HG02970 (cell line): ENCODE measurements at regions not wholly inside any gene's neighbourhood (a gene's known extent, or its start where the extent isn't known, plus 50 kb on each side); places are given as distances from the start of the nearest gene placed in this dataset.
"Not testable (repeated sequence)": the region's sequence is repeated elsewhere in the genome, so short reads cannot be mapped to it uniquely, and the experiment has no call there.

Source experiments
- ATAC-seq: cut with Tn5 transposase; IDR thresholded peaks from one replicate; pipeline ENCODE4 v1.9.1; 2021; ENCODE audit warnings: mild to moderate bottlenecking, moderate library complexity, moderate number of reproducible peaks; ENCODE audit not compliant: unreplicated experiment, low FRiP score

GRCh38 chr2:16105669-16106281, 165.4 kb downstream of the MYCN start:
- ATAC-seq = no peak

GRCh38 chr2:16104949-16105668, 164.8 kb downstream of the MYCN start:
- ATAC-seq = no peak

DNA sequence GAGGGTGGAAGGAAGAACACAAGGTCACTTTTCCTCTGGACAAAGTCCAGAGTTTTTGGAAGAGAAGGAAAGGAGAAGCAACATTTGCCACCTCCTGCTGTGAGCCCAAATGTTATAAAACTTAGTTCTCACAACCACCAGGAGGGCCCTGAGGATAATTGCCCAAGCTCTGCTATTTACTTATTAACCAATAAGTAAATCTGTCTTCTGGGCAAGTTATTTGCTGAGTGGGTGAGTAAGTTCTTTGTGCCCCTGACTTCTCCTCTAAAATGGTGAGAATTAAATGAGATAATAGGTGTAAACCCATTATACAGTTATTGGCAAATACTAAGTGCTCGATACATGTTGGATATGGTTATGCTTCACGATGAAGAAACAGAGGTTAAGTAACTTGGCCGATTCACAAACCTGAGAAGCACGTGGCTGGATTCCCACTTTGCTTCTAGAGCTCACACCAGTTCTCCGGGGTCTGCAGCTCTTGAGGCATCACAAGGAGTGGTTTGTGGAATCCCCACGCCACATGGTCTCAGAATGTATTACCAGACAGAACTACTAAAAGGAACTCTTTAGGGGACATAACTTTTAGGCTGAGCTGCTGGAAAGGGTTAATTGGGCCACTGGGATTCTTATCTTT, 164.1 kb downstream of the MYCN start:
- ATAC-seq = no peak

DNA sequence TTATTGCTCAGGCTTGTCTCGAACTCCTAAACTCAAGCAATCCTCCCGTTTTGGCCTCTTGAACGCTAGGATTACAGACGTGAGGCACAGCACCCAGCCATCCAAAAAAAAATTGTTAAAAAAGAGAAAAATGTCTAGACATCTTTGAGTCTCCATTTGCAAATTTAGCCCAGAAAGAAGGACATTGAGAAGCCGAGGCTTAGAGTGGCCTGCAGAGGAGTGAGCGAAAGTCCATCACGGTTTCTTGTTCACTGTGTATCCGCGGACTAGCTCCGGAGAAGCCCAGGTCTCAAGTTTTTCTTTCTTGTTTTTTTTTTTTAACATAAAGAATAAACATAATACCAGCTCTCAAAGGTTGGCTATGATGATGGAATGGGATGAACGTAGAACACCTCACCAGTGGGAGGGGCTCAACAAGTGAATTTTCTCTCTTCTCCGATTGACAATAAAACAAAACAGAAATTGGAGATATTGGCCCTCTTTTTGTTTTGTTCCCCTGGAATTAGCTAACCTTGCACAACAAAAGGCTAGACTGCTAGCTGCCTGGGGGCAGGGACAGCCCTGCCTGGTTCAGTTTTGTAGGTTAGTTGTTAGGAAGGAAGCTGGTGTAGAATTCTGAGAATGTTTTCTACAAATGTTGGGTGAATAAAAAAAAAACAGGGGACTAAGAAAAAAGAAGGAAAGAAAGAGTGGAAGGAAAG, 163.4 kb downstream of the MYCN start:
- ATAC-seq = no peak

DNA sequence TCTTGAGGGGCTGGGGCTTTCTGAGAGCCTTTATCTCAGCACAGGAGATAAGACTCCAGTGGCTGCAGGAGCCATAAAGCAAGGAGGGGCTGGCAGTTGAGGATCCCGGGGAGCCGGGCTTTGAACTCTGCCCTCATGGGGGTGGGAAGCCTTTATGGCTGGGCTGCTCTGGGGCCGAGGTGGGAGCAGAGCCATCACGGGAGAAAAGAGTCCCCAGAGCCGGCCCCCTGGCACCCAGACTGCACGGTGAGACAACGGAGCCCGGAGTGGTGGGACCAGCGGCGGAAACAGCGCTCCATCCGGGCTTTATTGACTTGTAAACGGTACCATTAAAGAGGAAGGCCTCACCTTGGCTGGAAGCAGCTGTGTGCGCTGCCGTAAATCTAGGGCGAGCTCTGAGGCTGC, 162.6 kb downstream of the MYCN start:
- no peak for ATAC-seq

DNA sequence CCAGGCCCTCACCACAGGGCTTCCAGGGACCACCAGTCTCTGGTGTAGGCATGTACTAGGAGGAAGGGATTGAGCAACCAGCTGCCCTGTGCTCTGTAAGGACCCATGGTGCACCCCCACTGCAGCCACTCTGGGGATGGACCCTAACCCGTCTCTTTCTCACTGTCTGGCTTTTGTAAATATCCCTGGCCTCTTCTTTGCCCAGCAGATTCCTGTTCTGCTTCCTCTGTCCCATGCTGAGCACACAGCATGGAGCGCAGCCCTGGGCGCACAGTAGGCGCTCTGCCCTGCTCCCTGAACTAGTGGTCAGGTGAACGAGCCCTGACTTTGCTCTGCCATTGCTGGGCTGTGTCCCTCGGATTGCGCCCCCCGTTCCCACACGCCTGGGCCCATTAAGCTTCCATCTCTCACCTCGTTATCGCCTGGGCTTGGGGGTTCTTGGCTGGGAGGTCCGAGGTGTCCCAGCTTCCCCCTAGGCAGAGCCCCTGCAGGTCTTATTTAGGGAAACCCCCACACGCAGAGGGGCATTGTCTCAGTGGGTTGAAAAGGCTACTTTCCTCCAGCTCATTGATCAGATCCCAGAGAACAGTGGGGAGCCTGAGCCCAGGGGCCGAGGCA, 162.1 kb downstream of the MYCN start:
- ATAC-seq = no peak

GRCh38 chr2:16101196-16101595, 160.8 kb downstream of the MYCN start:
- ATAC-seq = no peak

GRCh38 chr2:16100006-16100405, 159.7 kb downstream of the MYCN start:
- no peak for ATAC-seq

- ATAC-seq = no peak
These were observed 159.0 kb downstream of the MYCN start for GRCh38 chr2:16099326-16099725.

GRCh38 chr2:16096962-16097361, 156.6 kb downstream of the MYCN start:
- no peak for ATAC-seq

- ATAC-seq = not testable (repeated sequence)
These were observed 155.1 kb downstream of the MYCN start for GRCh38 chr2:16095483-16095882.

DNA sequence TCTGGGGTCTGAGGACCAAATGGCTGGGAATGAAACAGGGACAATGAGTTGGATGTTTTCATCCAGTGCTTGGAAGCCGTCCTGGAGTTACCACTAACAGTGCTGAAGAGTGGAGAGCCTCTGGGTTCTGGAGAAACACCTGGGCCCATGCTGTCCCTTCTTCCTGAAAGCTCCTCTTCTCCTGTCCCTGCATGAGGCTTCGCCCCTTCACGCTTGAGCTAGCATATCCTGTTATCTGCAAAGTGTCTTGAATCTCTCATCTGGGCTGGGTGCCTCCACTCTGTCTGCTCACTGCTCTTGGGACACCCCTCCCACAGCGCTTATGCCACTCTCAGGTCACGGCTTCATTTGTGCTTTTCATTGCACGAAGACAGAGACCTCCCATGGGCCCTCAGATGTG, 154.5 kb downstream of the MYCN start:
- ATAC-seq = no peak

GRCh38 chr2:16093639-16094529, 153.5 kb downstream of the MYCN start:
- ATAC-seq = no peak

DNA sequence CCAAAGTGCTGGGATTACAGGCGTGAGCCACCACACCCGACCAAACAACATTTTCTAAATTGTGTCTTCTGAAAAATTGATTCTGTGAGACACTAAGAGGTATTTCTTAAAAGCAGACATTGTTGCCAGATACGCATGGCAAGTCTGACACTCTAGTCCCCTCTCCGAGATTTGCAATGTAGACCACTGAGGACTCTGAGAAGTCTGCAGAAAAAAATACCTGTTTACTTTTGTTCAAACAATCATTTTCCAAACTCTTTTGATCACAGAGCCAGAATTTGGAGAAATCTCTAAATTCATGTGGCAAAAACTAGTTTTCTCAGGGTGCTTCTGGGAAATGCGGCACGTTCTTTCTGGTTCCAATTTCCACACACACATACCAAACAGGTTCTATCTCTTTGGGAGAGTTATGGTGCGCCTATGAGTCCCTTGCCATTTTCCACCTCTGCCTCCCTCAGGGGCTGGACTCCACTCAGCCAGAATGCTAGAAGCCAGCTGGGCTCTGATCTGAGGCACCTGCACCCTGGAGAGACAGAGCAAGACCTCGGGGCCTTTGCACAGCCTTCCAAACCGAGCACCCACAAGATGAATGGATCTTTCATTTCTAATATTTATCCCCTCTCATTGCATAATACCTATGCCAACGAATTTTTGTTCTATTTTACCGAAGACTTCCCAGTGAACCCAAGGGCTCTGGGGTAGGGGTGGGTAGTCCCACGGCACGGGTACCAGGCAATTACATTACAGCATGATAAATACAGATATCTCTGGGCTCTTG, 152.7 kb downstream of the MYCN start:
- ATAC-seq = no peak

GRCh38 chr2:16091576-16092282, 151.4 kb downstream of the MYCN start:
- ATAC-seq = no peak

DNA sequence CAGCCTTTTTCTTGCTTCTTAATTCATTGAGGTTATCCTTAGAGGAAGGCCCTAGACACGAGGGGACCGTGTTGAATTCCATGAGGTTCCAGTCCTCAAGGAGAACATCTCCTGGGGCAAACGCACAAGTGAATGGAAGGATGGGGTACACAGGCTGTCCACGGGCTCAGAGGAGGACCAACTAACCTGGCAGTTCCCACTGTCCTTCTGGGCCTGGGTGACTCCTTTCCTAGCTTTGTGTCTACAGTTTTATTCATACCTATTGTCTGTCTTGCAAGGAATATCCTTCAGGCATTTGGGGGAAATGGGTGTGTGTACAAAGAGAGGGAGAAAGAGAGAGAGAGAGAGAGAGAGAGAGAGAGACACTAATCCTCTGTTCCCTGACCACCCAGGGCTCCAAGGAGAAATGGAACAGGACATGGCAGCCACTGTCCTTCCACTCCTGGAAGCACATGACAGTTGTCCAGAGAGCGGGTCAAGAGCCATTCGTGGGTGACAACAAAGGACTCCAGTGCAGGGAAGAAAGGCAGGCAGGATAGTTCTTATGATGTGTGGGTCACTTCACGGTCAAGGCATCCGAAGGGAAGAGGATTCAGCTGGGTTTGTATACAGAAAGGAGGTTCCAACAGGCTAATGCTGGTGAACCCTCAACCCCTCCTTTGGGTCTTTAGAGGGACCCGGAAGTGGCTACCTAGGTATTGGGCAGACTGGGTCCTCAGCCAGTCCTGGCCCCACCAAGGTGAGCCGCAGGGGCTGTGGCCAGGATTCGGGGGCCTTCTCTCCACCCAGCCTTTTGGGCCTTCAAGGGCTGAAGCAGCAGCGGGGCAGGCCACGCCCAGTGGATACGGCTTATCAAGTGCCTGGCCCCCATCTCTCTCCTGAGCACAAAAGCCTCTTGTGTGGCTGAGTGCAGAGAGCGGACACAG, 150.6 kb downstream of the MYCN start:
- ATAC-seq = no peak

DNA sequence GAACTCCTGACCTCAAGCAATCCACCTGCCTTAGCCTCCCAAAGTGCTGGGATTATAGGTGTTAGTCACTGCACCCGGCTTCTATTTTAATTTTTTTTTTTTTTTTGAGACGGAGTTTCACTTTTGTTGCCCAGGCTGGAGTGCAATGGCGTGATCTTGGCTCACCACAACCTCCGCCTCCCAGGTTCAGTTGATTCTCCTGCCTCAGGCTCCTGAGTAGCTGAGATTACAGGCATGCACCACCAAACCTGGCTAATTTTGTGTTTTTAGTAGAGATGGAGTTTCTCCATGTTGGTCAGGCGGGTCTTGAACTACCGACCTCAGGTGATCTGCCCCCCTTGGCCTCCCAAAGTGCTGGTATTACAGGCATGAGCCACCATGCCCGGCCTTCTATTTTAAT, 149.1 kb downstream of the MYCN start:
- not testable (repeated sequence) for ATAC-seq

DNA sequence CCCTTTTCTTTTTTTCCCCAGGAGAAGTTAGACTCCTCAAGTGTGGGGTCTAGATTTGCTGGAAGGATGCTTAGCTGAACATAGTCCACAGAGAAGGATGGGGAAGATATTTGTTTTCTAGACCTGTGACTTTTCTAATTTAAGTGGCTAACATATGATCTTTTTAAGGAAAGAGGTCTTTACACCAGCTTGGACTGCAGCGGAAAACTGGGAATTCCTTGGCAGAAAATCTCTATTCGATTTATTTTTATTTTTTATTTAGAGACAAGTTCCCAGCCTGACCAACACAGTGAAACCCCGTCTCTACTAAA, 148.4 kb downstream of the MYCN start:
- ATAC-seq = no peak
